Hematopoietic multipotent progenitor cell treated with erythropoietin and hydrocortisone succinate and interleukin-3 and kit ligand, for 8 days (in vitro differentiated cells): ENCODE measurements at regions not wholly inside any gene's neighbourhood (a gene's known extent, or its start where the extent isn't known, plus 50 kb on each side); places are given as distances from the start of the nearest gene placed in this dataset.
"Not testable (repeated sequence)": the region's sequence is repeated elsewhere in the genome, so short reads cannot be mapped to it uniquely, and the experiment has no call there.

ENCODE experiments used
- DNase-seq: peaks from one replicate; pipeline ENCODE4 v3.0.0-alpha.2; 2015

DNA sequence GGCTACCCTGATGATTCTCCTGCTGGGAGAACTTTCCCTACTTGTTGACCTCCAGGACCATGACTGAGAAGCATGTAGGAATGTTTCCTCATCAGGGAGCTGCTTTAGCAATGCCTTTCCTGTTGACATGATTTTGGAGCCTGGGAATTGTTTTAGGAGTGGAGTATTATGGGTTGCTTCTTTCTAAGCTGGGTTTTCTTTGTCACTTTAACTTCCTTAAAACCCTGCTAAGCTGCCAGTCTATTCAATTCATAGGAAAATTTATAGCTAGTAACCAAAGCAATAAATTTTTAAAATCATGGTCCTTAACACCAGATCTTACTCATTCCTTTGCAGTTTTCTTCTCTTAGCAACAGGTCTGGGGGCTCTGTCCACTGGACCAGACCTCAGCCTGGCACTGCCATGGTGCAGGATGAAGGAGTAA, 125.6 kb upstream of the TACR1 start:
- DNase-seq: no peak

DNA sequence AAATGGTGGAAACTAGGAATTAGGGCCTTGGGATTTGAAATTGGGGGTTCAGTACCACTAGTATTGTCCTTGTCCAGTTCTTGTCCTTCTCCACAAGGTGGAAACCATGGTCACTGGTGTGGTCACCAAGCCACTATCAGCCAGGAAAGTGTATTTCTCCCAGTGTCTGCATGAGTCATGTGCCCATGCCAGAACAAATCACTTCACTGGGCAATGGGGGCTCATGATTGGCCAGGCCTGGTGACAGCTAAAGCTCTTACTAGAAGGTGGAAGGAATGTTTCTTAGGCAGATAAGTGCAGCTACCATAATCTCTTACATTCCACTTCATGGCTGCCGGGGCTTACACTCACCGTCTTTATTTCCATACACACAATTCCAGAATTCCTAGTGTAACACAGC, 124.8 kb upstream of the TACR1 start:
- DNase-seq: no peak

- DNase-seq: no peak
These were observed 122.2 kb upstream of the TACR1 start for GRCh38 chr2:75321599-75321922.

DNA sequence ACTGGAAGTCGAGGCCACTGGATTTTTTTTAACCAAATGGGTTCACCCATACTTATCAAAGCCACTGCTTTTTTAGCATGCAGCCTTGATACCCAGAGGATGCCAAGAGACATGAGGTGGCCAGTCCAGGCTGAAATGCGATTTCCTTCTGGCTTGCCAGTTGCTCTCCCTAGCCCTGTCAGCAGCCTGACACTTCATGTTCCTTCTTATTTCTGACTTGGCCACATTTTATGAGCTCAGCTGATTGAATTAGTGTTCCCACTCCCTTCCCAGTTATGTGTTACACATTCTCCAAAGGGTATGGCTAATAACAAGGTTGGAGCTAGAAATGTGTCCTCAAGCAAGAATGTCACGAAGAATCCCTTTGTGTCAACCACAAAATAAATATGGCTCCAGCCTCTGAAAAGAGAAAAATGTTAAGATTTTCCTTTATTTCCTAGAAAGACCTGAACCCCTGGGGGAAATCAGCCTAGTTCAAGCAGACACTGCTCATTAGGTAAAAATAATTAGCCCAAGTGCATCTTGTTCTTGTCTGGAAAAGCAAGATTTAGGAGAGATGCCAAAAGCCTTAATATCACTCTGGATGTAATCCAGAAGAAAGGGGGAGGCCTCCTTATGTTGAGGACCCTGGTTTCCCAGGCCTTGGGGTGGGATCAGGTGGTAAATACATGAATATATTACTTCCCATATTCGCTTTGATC, 121.7 kb upstream of the TACR1 start:
- DNase-seq: no peak

DNA sequence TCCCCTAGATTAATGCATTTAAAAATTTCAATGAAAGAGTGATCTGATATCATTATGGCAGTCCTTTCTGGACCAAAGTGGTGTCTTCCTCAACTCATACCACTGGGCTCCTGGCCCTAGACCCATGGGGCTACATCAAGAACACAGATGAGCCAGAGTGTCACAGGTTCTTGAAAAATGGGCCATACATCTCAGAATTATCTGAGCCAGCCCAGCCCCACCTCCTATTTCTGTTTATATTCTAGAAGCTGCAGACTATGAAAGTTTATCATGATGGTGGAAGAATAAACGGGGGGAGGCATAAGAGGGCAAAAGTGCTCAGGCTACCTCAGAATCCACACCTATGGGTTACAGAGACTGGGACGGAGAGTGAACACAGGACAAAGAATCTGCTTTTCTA, 120.6 kb upstream of the TACR1 start:
- DNase-seq: no peak

DNA sequence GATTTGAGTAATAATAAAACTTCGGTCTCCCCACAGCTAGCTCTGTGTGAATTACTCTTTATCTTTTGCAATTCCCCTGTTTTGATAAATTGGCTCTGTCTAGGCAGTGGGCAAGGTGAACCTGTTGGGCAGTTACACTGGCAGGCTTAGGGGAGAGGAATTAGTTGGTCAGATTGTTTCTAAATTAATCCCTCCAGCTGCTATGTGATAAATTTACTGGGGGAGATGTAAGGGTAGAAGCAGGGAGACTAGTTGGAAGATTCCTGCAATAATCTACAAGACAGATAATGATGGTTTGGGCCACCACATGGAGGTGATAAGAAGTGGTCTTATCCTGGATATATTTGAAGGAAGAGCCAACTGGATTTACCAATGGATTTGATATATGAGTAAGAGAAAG, 118.5 kb upstream of the TACR1 start:
- DNase-seq: no peak

DNA sequence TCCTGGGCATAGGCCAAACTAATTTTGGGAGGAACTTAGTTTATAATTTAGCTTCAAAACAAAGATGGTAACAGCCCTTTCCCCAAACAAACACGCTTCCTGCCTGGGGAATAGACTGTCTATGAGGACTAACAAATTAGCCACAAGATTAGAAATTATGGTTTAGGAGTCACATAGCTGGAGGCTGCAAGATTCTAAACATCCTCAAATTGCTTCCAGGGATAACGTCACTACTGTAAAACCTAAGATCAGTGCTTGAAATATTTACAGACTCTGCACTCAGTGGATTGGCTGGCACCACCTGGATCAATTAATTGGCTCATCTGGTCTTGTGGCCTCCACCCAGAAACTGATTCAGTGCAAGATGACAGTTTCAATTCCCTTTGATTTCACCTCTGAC, 118.0 kb upstream of the TACR1 start:
- DNase-seq: no peak

GRCh38 chr2:75315436-75315835, 116.1 kb upstream of the TACR1 start:
- DNase-seq: no peak

GRCh38 chr2:75311993-75312392, 112.7 kb upstream of the TACR1 start:
- DNase-seq: peak; percentile 90

DNA sequence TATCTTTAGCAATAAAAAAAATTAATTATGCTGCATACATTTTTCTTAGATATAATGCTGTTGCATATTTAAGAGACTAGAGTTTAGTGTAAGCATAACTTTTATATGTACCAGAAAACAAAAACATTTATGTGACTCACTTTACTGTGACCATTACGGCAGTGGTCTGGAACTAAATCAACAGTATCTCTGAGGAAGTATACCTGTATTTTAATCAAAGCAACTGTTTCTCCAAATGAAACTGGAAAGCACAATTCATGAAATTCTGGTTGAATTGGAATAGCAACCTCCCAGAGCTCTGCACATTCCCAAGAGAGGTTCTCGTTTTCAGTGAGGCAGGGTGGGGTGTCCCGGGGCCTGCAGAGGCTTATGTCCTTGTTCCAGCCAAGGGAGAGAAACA, 112.2 kb upstream of the TACR1 start:
- no peak for DNase-seq

GRCh38 chr2:75310876-75311275, 111.6 kb upstream of the TACR1 start:
- peak; percentile 89 for DNase-seq

- peak; percentile 38 for DNase-seq
These were observed 110.5 kb upstream of the TACR1 start for GRCh38 chr2:75309596-75310463.

DNA sequence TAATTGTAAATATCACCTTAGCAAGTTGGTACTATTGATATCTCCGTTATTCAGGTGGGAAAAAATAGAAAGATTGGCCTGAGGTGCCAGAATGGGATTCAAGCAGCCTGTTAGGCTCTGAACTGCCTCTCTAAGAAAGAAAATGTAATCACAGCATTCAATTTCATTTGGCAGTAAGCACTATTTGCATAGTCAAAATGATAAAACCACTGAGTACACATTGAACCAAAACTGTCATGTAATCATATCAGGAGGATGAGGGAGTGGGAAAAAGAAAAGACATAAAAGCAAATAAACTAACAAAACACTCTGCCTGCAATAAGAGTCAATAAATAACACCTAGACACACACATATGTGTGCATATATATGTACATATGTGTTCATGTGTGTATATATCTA, 103.9 kb upstream of the TACR1 start:
- DNase-seq: no peak

- no peak for DNase-seq
These were observed 95.0 kb upstream of the TACR1 start for GRCh38 chr2:75294362-75294761.

GRCh38 chr2:75292826-75293225, 93.5 kb upstream of the TACR1 start:
- DNase-seq: peak; percentile 49

DNA sequence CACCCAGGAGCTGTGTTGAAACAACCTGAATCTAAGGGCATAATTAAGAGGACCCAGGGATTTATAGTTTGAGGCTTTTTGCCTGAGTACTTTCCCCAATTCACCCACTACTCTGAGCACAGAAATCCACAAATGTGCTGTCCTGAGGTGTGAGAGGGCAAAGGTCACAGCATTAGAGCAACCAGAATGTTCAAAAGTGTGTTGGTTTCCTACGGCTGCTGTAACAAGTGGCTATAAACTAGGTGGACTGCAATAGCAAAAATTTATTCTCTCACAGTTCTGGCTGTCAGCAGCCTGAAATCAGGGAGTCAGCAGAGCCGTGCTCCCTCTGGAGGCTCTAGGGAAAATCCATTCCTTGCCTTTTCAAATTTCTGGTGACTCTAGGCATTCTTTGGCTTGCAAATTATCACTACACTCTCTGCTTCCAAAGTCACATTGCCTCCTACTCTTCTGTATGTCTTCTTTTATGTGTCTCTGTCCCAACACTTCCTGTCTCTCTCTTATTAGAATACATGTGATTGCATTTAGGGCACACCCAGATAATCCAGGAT, 91.4 kb upstream of the TACR1 start:
- DNase-seq: no peak

DNA sequence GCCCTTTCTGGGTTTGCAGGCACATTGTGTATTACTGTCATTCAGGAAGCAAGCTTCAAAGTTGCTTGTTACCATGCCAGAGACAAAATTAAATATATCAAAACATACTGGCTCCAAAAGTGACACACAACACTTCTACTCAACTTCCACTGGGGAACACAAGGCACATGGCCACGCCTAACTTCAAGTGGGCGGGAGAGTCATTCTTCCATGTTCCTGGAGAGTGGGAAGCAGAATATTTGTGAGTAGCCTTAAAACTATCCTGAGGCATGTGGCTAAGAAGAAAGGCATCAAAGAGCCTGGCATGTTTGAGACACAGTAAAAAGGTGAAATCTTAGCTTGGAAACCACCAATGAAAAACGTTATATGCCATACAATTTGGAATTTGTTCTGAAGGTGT, 90.5 kb upstream of the TACR1 start:
- DNase-seq: no peak

DNA sequence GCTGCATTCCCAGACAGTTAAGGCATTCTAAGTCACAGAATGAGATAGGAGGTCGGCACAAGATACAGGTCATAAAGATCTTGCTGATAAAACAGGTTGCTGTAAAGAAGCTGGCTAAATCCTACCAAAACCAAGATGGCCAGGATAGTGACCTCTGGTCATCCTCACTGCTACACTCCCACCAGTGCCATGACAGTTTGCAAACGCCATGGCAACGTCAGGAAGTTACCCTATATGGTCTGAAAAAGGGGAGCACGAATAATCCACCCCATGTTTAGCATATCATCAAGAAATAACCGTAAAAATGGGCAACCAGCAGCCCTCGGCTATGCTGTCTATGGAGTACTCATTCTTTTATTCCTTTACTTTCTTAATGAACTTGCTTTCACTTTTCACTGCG, 89.9 kb upstream of the TACR1 start:
- DNase-seq: not testable (repeated sequence)

GRCh38 chr2:75288760-75289159, 89.4 kb upstream of the TACR1 start:
- no peak for DNase-seq

DNA sequence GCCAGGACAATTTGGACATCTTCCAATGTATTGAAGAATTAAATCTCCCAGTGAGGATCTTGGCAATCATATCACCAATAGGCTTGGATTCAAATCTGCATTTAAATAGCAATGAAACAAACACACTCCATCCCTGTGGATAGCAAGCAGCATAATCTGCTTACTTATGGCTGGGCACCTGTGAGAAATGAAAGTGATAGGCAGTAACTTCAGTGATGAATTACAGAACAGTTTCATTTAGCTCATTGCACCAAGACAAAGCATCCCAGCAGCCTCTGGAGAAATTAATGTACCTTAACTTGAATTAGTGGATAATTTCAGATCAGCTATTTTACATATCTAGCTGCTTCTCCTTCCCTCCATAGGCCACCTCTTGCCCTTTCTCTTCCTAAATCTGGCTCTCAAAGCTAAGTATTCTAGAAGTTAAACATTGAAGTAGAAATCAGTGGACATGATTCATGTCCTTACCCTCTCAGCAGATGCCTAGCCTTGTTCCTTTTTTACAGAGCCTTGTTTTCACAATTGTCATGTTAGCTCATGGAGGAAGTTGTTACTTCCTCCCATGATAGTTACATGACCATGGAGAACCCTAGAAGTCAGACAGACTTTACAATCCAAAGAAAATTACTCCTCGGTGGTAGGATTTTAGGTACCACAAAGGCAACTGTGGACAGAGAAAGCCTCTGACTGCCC, 88.5 kb upstream of the TACR1 start:
- no peak for DNase-seq

DNA sequence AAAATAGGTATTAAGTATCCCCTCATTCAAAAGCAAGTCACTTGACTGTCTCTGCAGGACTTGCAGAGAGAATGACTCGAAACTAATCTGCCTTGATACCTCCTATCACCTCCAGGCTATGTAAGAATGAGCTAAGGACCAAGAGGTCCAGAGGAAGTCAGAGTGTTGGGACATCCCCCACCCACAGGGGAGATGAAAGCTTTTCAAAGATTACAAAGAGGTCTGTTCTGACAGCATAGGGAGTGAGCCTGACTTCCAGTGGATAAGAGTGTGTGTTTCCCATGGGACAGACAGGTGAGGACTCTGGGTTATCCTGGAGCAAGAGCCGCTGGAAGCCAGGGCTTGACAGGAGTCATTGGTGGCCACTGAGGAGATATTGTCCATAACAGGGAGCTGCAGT, 85.0 kb upstream of the TACR1 start:
- DNase-seq: no peak

DNA sequence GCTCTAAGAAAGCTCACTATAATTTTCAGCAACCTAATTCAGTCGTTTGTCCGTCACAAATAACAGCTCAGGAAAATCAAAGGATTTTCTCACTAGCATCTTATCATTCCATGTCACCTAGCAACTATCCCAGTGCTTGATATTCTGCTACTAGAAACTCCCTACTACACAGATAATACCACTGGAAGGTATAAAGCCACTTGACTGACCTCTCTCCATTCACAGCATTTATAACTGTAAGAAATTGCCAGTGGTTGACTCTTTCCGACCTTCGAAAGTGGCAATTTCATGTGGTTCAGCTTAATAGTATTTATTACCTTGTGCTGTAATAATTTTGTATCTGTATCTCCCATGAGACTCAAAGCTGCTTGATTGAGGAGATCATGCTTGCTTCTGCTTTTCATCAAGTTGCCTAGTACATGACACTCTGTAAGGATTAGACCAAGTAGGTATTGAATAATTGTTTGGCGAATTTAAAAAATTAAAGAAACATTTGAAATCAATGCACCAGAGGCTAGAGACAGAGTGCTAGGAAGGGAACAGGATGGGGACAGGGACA, 79.6 kb upstream of the TACR1 start:
- no peak for DNase-seq

DNA sequence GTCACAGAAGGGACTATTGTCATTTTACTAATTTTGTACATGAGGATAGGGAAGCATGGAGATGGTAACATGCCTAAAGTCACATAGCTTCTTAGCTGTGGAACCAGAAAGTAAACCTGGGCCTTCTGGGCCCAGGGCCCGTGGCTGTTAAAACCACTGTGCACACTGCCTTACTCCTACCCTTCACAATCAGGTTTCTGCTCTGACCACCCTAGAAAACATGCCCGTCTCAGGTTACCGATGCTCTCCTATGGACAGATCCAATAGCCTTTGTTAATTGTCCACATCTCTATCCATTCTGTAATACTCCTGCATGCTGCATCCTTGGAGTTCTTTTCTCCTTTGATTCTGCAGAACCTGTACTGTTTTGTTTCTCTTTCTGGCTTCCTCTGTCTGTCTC, 79.0 kb upstream of the TACR1 start:
- no peak for DNase-seq
